Skin of body (tissue), 1 donor: ENCODE measurements at regions not wholly inside any gene's neighbourhood (a gene's known extent, or its start where the extent isn't known, plus 50 kb on each side); places are given as distances from the start of the nearest gene placed in this dataset.

Experiments used
- DNase-seq: peaks from one replicate; lab custom pipeline; 2025; lab: John Stamatoyannopoulos, UW

DNA sequence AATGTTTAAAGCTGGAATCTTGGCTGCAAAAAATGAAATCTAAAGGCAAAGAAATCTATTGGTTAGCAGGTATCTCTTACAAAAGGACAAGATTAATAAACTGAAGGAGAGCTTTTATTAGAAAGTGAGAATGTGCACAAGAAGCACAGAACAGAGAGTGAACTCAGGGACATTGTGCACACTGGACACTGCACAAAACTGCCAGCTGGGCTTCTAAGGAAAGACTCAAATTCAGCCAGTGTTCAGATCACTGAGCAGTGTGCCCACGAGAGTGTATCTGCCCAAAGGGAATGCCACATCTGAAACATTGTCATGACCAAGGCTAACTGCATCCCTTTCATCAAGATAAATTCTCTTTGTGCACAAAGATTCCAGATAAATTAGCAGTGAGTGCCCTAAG, 129.7 kb upstream of the KCNH7 start:
- DNase-seq, result no peak

GRCh38 chr2:162967811-162968210, 129.2 kb upstream of the KCNH7 start:
- DNase-seq, result peak; percentile 7

DNA sequence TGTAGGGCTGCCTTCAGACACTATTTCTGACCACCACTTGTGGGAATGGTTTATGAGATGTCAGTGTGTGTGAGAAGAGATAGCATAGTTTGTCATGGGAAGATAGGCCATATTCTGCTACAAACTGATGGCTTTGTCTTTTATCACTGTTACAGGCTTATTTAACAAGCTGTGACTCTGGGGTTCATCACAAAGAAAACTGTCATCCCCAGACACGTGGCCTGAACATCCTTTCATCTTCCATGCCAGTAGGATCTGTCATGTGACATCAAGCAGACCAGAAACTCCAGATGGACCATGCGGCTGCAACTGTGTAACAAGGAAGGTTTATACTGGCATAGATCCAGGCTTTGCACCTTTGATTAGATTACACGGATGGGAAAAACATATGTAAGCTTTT, 128.6 kb upstream of the KCNH7 start:
- DNase-seq, result no peak

GRCh38 chr2:162965191-162965590, 126.6 kb upstream of the KCNH7 start:
- DNase-seq, result no peak

DNA sequence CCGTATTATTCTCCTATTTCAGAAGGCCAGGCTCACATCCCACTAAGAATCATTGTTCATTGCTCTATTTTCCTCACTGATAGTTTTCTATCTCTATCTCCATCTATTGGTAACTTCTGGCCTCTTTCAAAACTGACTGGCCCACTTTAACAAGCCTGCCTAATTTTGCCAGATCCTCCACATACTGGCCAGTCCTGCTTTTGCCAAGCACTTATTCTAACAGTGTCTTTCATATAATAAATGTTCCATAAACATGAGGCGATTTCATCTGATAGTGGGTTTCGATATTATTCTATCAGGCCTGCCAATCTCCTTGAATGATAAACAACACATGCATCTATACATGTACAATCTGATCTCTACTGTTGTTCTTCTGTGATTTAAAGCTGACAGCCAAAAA, 125.9 kb upstream of the KCNH7 start:
- no peak for DNase-seq

- DNase-seq, result no peak
These were observed 124.6 kb upstream of the KCNH7 start for GRCh38 chr2:162963156-162963555.

- DNase-seq, result no peak
These were observed 107.2 kb upstream of the KCNH7 start for GRCh38 chr2:162945785-162946184.

DNA sequence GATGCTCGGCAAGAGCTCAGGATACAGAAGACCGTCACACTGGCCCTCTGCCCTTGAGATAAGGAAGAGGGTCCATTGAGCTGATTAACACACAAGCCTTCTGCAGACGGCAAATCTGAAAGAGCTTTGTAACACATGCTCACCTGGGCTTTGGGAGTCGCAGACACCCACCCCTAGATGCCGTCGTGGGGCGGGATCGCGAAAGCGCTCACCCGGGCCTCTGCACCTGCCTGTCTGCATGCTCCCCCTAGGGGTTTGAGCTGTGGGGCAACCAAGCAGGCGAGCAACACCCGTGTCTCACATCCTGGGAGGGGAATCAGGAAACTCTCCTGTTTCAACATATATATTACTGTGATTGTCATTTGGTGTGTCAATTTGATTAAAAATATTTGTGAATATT, 99.8 kb upstream of the KCNH7 start:
- no peak for DNase-seq

DNA sequence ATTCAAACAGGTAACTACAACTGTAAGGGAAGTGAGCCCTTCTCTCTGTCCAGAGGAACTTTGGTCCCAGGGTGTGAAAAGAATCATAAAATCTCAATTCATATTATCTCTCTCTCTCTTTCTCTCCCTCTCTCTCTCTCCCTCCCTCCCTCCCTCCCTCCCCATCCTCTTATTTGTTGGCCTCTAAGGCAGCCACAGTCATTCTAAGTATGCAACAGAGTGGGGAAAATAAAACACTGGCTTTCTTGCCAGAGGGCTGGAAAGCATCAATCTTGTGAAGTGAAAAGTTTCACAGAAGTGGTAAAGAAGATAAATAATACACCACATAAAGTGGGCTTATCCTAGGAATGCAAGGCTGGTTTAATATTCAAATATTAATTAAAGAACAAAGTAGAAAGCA, 95.6 kb upstream of the KCNH7 start:
- DNase-seq, result no peak

- DNase-seq, result no peak
These were observed 93.8 kb upstream of the KCNH7 start for GRCh38 chr2:162932416-162932815.

GRCh38 chr2:162929571-162929970, 91.0 kb upstream of the KCNH7 start:
- DNase-seq, result no peak

DNA sequence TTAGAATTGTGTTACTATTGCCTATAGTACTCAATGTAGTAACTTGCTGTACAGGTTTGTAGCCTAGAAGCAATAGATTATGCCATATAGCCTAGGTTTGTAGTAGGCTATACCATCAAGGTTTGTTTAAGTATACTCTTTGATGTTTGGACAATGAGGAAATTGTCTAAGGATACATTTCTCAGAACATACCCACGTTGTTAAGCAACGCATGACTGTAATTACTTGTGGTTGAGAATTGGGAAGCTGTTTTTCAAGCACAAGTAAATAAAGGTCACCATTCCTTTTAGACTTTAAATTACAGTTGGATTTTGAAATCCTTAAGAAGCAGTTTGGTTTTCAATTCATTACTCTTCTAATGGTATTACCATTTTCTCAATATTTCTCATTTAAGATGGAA, 89.8 kb upstream of the KCNH7 start:
- DNase-seq, result no peak

- no peak for DNase-seq
These were observed 88.3 kb upstream of the KCNH7 start for GRCh38 chr2:162926907-162927306.

- DNase-seq, result no peak
These were observed 87.9 kb upstream of the KCNH7 start for GRCh38 chr2:162926501-162926900.

GRCh38 chr2:162925595-162925994, 87.0 kb upstream of the KCNH7 start:
- DNase-seq, result no peak

- DNase-seq, result no peak
These were observed 80.5 kb upstream of the KCNH7 start for GRCh38 chr2:162919111-162919510.

GRCh38 chr2:162917626-162918025, 79.1 kb upstream of the KCNH7 start:
- DNase-seq, result no peak

- no peak for DNase-seq
These were observed 77.8 kb upstream of the KCNH7 start for GRCh38 chr2:162916286-162916801.

GRCh38 chr2:162915858-162916257, 77.3 kb upstream of the KCNH7 start:
- DNase-seq, result no peak

- DNase-seq, result no peak
These were observed 75.6 kb upstream of the KCNH7 start for GRCh38 chr2:162914161-162914560.

DNA sequence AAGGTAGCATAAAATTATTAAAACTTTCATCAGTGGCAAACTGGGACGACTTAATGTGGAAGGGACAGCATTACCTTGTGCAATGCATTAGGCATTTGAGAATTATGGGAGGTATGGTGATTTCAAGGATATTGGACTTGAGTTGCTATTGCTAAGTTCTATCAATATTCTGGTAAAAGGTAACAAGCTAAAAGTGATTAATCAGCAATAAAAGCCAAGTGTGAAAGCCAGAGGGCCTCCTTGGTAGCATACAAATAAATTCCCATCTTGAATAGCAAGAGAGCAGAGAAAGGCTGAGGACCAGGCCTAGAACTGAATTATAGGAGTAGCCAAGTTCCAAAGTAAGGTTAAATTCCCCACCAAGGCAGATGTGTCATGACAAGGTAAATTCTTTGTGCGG, 74.2 kb upstream of the KCNH7 start:
- DNase-seq, result no peak

GRCh38 chr2:162908567-162908966, 70.0 kb upstream of the KCNH7 start:
- DNase-seq, result no peak

DNA sequence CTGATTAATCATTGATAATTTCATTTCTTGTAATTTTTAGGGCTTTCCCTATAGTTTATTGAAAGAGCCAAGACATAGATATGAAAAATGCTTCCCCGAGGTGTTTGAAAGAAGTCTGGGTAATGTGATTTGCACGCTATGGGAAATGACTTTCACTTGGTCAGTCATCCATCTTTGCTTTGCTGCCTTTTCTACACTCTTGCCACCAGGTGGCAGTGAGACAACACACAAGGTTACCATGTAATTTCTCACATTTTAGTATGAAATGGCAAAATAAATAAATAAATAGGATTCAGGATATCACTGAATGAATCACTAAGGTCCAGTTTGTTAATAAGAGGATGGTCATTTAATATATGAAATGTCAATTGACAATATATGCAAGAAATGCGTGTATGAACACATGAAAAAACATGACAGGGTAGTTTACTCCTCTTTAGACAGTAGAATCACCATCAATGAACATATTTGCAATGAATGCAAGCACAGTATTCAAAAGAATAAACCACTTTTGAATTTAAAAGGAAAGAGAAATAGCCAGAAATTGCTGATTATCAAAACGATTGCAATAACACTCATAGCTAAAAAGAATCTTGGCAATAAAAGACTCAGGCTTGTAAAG, 52.2 kb upstream of the KCNH7 start:
- no peak for DNase-seq

DNA sequence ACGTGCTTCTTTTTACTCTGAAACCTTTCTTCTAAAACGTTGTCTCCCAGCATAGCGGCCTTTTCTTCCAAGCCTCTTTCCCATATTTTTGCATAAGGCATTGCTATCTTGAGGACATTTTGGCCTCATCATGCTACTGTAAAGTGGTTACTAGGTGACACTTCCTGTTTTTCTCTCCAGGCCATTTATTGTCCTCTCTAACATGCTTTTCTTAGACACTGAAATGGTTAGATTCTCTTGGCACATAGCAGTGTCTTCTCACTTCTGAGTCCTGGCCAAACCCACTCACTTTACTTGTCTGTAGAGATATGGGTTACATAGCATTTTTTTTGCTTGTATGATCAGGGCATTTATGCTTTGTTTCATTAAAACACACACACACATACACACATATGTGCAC, 50.1 kb upstream of the KCNH7 start:
- no peak for DNase-seq
